HCEC 1CT (cell line): ENCODE measurements at regions not wholly inside any gene's neighbourhood (a gene's known extent, or its start where the extent isn't known, plus 50 kb on each side); places are given as distances from the start of the nearest gene placed in this dataset.
A peak's percentile ranks its signal among the peaks of the same experiment; 100 is the strongest.
"Not testable (repeated sequence)": the region's sequence is repeated elsewhere in the genome, so short reads cannot be mapped to it uniquely, and the experiment has no call there.

Source experiments
- DNase-seq: peaks from one replicate; pipeline ENCODE4 v3.0.0-alpha.2; 2017

- DNase-seq: no peak
Measured at GRCh38 chr10:30560326-30560725, 69.2 kb downstream of the LYZL2 start.

- no peak for DNase-seq
Measured at GRCh38 chr10:30559180-30559579, 70.4 kb downstream of the LYZL2 start.

GRCh38 chr10:30558411-30558810 is 71.1 kb downstream of the LYZL2 start:
- no peak for DNase-seq

GRCh38 chr10:30557884-30558283 is 71.7 kb downstream of the LYZL2 start:
- DNase-seq: peak; percentile 53

GRCh38 chr10:30556189-30556588 is 73.4 kb downstream of the LYZL2 start:
- DNase-seq: peak; percentile 54

- no peak for DNase-seq
Measured at GRCh38 chr10:30555465-30555864, 74.1 kb downstream of the LYZL2 start.

- DNase-seq: no peak
Measured at GRCh38 chr10:30554440-30554825, 75.1 kb downstream of the LYZL2 start.

- DNase-seq: no peak
Measured at GRCh38 chr10:30553626-30554439, 75.7 kb downstream of the LYZL2 start.

GRCh38 chr10:30553018-30553625 is 76.4 kb downstream of the LYZL2 start:
- DNase-seq: no peak

- DNase-seq: no peak
Measured at GRCh38 chr10:30550967-30551815, 78.4 kb downstream of the LYZL2 start.

GRCh38 chr10:30549134-30549687 is 80.3 kb downstream of the LYZL2 start:
- DNase-seq: not testable (repeated sequence)

- no peak for DNase-seq
Measured at GRCh38 chr10:30546511-30546910, 83.0 kb downstream of the LYZL2 start.

GRCh38 chr10:30542895-30543288 is 86.7 kb downstream of the LYZL2 start:
- DNase-seq: no peak

- peak; percentile 85 for DNase-seq
Measured at GRCh38 chr10:30542001-30542894, 87.3 kb downstream of the LYZL2 start.

- DNase-seq: peak; percentile 54
Measured at GRCh38 chr10:30540276-30540675, 89.3 kb downstream of the LYZL2 start.

GRCh38 chr10:30538086-30538485 is 91.5 kb downstream of the LYZL2 start:
- DNase-seq: peak; percentile 78

GRCh38 chr10:30537586-30537985 is 92.0 kb downstream of the LYZL2 start:
- DNase-seq: no peak

GRCh38 chr10:30537158-30537557 is 92.4 kb downstream of the LYZL2 start:
- DNase-seq: not testable (repeated sequence)

GRCh38 chr10:30536578-30536977 is 93.0 kb downstream of the LYZL2 start:
- no peak for DNase-seq

GRCh38 chr10:30535677-30536076 is 93.9 kb downstream of the LYZL2 start:
- no peak for DNase-seq

- DNase-seq: peak; percentile 64
Measured at GRCh38 chr10:30534465-30535144, 94.9 kb downstream of the LYZL2 start.
